ENCODE measurements at regions not wholly inside any gene's neighbourhood (a gene's known extent, or its start where the extent isn't known, plus 50 kb on each side); places are given as distances from the start of the nearest gene placed in this dataset.

DNA sequence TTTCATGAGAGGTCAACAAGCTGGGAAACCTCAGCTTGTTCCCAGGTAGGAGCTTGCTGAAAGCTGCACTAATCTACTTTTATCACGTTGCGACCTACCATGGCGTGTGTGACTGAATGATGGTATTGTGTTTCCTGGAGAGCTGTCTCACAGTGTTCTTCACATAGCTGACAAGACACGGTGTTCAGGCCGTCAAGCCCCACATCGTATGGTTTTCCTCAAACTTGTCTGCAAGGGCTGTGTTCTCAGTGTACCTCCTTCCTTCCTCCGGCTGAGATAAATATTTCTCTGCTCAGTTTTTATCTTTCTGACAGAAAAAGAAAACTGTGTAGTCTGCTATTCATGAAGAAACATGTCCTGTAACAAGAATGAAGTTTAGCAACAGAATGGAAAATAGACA lies 244.8 kb downstream of the DCDC2C start:
- TF ChIP-seq, protein P1, sequence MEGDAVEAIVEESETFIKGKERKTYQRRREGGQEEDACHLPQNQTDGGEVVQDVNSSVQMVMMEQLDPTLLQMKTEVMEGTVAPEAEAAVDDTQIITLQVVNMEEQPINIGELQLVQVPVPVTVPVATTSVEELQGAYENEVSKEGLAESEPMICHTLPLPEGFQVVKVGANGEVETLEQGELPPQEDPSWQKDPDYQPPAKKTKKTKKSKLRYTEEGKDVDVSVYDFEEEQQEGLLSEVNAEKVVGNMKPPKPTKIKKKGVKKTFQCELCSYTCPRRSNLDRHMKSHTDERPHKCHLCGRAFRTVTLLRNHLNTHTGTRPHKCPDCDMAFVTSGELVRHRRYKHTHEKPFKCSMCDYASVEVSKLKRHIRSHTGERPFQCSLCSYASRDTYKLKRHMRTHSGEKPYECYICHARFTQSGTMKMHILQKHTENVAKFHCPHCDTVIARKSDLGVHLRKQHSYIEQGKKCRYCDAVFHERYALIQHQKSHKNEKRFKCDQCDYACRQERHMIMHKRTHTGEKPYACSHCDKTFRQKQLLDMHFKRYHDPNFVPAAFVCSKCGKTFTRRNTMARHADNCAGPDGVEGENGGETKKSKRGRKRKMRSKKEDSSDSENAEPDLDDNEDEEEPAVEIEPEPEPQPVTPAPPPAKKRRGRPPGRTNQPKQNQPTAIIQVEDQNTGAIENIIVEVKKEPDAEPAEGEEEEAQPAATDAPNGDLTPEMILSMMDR (IDR thresholded peaks at IDR 0.05; ENCODE audit: insufficient read depth, low read length, poor library complexity, severe bottlenecking), result no peak
- no peak for TF ChIP-seq EZH2phosphoT487 (conservative IDR thresholded peaks at IDR 0.05; ENCODE audit: low read length)
